H1 (cell line): ENCODE measurements at regions not wholly inside any gene's neighbourhood (a gene's known extent, or its start where the extent isn't known, plus 50 kb on each side); places are given as distances from the start of the nearest gene placed in this dataset.

Source experiments
- CTCF ChIA-PET: fragments of 300-600 bp; sonication (Branson Sonifier 250); formaldehyde crosslinking; loops from one replicate; lab custom pipeline; 2021; ENCODE audit not compliant: partially characterized antibody; lab: Charles Lee
- POLR2A ChIA-PET: fragments of 300-600 bp; sonication (Branson Sonifier 250); formaldehyde crosslinking; loops from one replicate; lab custom pipeline; 2021; ENCODE audit warnings: inconsistent platforms; ENCODE audit not compliant: partially characterized antibody; lab: Charles Lee
- DNase-seq, 2 experiments: peaks; one replicate each; pipeline versions ENCODE4 v3.0.0 to v3.0.0-alpha.2; 2010 to 2022; ENCODE audit warnings: low spot score in 2 of 2, low read depth in 1 of 2, mixed read lengths in 1 of 2
- FAIRE-seq: peaks from 2 replicates; lab custom pipeline; 2011; peaks lifted over from hg19 to GRCh38; lab: Jason Lieb, UNC
- H2AFZ ChIP-seq: 2 replicates; pipeline ENCODE4 v1.8.1; 2012; ENCODE audit warnings: low read length, inconsistent platforms
- H2AK5ac ChIP-seq: 2 replicates; pipeline ENCODE4 v1.6.1; 2013; ENCODE audit warnings: low read depth, low read length
- H2BK120ac ChIP-seq: replicated peaks from 2 replicates; pipeline ENCODE3; 2013; ENCODE audit warnings: low read depth, low read length, inconsistent platforms
- H2BK12ac ChIP-seq: 2 replicates; pipeline ENCODE4 v1.6.1; 2013; ENCODE audit warnings: low read depth, low read length
- H2BK15ac ChIP-seq: 2 replicates; pipeline ENCODE4 v1.6.1; 2013; ENCODE audit warnings: low read length
- H2BK20ac ChIP-seq: 2 replicates; pipeline ENCODE4 v1.6.1; 2013; ENCODE audit warnings: low read length
- H2BK5ac ChIP-seq: 2 replicates; pipeline ENCODE4 v1.6.1; 2013; ENCODE audit warnings: low read depth, low read length
- H3K14ac ChIP-seq: 2 replicates; pipeline ENCODE4 v1.6.1; 2013; ENCODE audit warnings: inconsistent platforms; ENCODE audit not compliant: insufficient read length
- H3K18ac ChIP-seq: 2 replicates; pipeline ENCODE4 v1.6.1; 2013; ENCODE audit warnings: low read length; ENCODE audit errors: extremely low read depth
- H3K23ac ChIP-seq: 2 replicates; pipeline ENCODE4 v1.6.1; 2013; ENCODE audit warnings: inconsistent platforms; ENCODE audit not compliant: insufficient read length
- H3K23me2 ChIP-seq: 2 replicates; pipeline ENCODE4 v1.6.1; 2013; ENCODE audit warnings: low read depth, low read length
- H3K27ac ChIP-seq: 2 replicates; pipeline ENCODE4 v1.6.1; 2011; ENCODE audit warnings: low read depth, low read length, inconsistent platforms
- H3K27me3 ChIP-seq, 4 experiments: replicated peaks in 1 of 4; 1 replicate in 1 of 4; 2 replicates in 3 of 4; pipeline versions ENCODE4 v1.6.1 to v1.8.1; 2011 to 2013; ENCODE audit warnings: low read length in 3 of 4, mild to moderate bottlenecking in 3 of 4, inconsistent platforms in 2 of 4, mixed read lengths in 2 of 4, moderate library complexity in 1 of 4; ENCODE audit not compliant: control insufficient read depth in 3 of 4, insufficient read depth in 3 of 4; ENCODE audit errors: extremely low read depth in 1 of 4
- H3K36me3 ChIP-seq, 4 experiments: 2 replicates each; pipeline versions ENCODE4 v1.6.1 to v1.8.1; 2011 to 2013; ENCODE audit warnings: mild to moderate bottlenecking in 4 of 4, low read length in 3 of 4, moderate library complexity in 2 of 4, control low read depth in 1 of 4, inconsistent platforms in 1 of 4; ENCODE audit not compliant: insufficient read depth in 4 of 4, control insufficient read depth in 2 of 4
- H3K4ac ChIP-seq: replicated peaks from 2 replicates; pipeline ENCODE3; 2013; ENCODE audit warnings: low read length, low read depth, mixed read lengths, inconsistent platforms; ENCODE audit not compliant: insufficient read length
- H3K4me1 ChIP-seq, 4 experiments: replicated peaks in 1 of 4; 1 replicate in 1 of 4; 2 replicates in 3 of 4; pipeline versions ENCODE4 v1.6.1 to v1.8.1; 2011 to 2013; ENCODE audit warnings: low read length in 3 of 4, inconsistent platforms in 2 of 4, mixed read lengths in 1 of 4; ENCODE audit not compliant: insufficient read depth in 4 of 4, control insufficient read depth in 3 of 4
- H3K4me2 ChIP-seq, 2 experiments: 2 replicates each; pipeline versions ENCODE4 v1.6.1 to v1.8.1; 2011 to 2013; ENCODE audit warnings: low read depth in 2 of 2, low read length in 2 of 2, control low read depth in 1 of 2, inconsistent platforms in 1 of 2, mild to moderate bottlenecking in 1 of 2; ENCODE audit not compliant: insufficient read depth in 1 of 2
- H3K4me3 ChIP-seq, 4 experiments: fragments of 200-600, 300-600 bp in 1 of 4; sonication (generic), shearing (Covaris generic), sonication (Bioruptor Twin) in 1 of 4; 2 replicates each; pipeline versions ENCODE4 v1.5.1 to v1.8.1; 2011 to 2016; ENCODE audit warnings: low read length in 4 of 4, low read depth in 3 of 4, control low read depth in 2 of 4, inconsistent platforms in 2 of 4, mild to moderate bottlenecking in 2 of 4, mixed read lengths in 1 of 4, moderate library complexity in 1 of 4; ENCODE audit not compliant: insufficient read depth in 2 of 4; ENCODE audit errors: extremely low read depth in 1 of 4
- H3K56ac ChIP-seq: replicated peaks from 2 replicates; pipeline ENCODE3; 2013; ENCODE audit warnings: low read depth, mild to moderate bottlenecking, mixed read lengths, low read length, inconsistent platforms; ENCODE audit not compliant: insufficient read length
- H3K79me1 ChIP-seq: 2 replicates; pipeline ENCODE4 v1.6.1; 2013; ENCODE audit warnings: low read depth, low read length, control low read depth
- H3K79me2 ChIP-seq, 2 experiments: 2 replicates each; pipeline versions ENCODE4 v1.6.1 to v1.8.1; 2012 to 2013; ENCODE audit warnings: low read length in 2 of 2, mild to moderate bottlenecking in 2 of 2, inconsistent platforms in 1 of 2; ENCODE audit not compliant: insufficient read depth in 2 of 2, control insufficient read depth in 1 of 2
- H3K9ac ChIP-seq, 4 experiments: replicated peaks in 1 of 4; 1 replicate in 1 of 4; 2 replicates in 3 of 4; pipeline versions ENCODE4 v1.6.1 to v1.8.1; 2011 to 2013; ENCODE audit warnings: low read depth in 3 of 4, low read length in 3 of 4, control low read depth in 2 of 4, mild to moderate bottlenecking in 2 of 4, moderate library complexity in 2 of 4, inconsistent platforms in 1 of 4; ENCODE audit errors: extremely low read depth in 1 of 4
- H3K9me3 ChIP-seq, 2 experiments: 2 replicates each; pipeline versions ENCODE4 v1.6.1 to v1.8.1; 2012 to 2013; ENCODE audit warnings: mild to moderate bottlenecking in 2 of 2, moderate library complexity in 2 of 2, control low read depth in 1 of 2, inconsistent platforms in 1 of 2, low read depth in 1 of 2, low read length in 1 of 2, mixed read lengths in 1 of 2; ENCODE audit not compliant: insufficient read depth in 2 of 2
- H4K20me1 ChIP-seq, 2 experiments: replicated peaks in 1 of 2; 2 replicates each; pipeline versions ENCODE3 to v1.8.1; 2011 to 2013; ENCODE audit warnings: inconsistent platforms in 2 of 2, low read length in 2 of 2, mild to moderate bottlenecking in 1 of 2; ENCODE audit not compliant: insufficient read depth in 2 of 2, control insufficient read depth in 1 of 2
- H4K5ac ChIP-seq: 2 replicates; pipeline ENCODE4 v1.6.1; 2013; ENCODE audit warnings: low read length, low read depth, mixed read lengths, inconsistent platforms; ENCODE audit not compliant: insufficient read length
- H4K8ac ChIP-seq: 2 replicates; pipeline ENCODE4 v1.8.0; 2013; ENCODE audit warnings: mild to moderate bottlenecking, moderate library complexity, low read length, inconsistent platforms; ENCODE audit not compliant: insufficient read depth; ENCODE audit errors: extremely low read depth
- H4K91ac ChIP-seq: replicated peaks from 2 replicates; pipeline ENCODE3; 2013; ENCODE audit warnings: low read length, mixed read lengths, inconsistent platforms; ENCODE audit not compliant: insufficient read length
- BRCA1 ChIP-seq: IDR thresholded peaks from 2 replicates; pipeline ENCODE4 v1.6.1; 2012; ENCODE audit warnings: low read depth, low read length, improper control_type of control experiment
- HDAC6 ChIP-seq: IDR thresholded peaks from one replicate; pipeline ENCODE4 v1.7.1; 2012; ENCODE audit warnings: low read depth, mild to moderate bottlenecking, inconsistent platforms, low read length, moderate library complexity
- MAFK ChIP-seq: IDR thresholded peaks from 2 replicates; pipeline ENCODE4 v1.6.1; 2012; ENCODE audit warnings: low read depth, mild to moderate bottlenecking, improper control_type of control experiment, low read length
- PHF8 ChIP-seq: fragments of 200-600 bp; sonication (generic); conservative IDR thresholded peaks from 2 replicates; pipeline ENCODE4 v1.7.1; 2012; ENCODE audit warnings: low read depth, mild to moderate bottlenecking, inconsistent platforms, low read length, moderate library complexity
- POU5F1 ChIP-seq: IDR thresholded peaks from 2 replicates; pipeline ENCODE4 v1.6.1; 2011; ENCODE audit warnings: low read depth, mild to moderate bottlenecking, low read length, moderate library complexity
- SIRT6 ChIP-seq: IDR thresholded peaks from one replicate; pipeline ENCODE4 v1.7.1; 2012; ENCODE audit warnings: low read length, inconsistent platforms
- SP4 ChIP-seq: IDR thresholded peaks from 2 replicates; pipeline ENCODE4 v1.6.1; 2012; ENCODE audit warnings: low read length, inconsistent platforms
- SUZ12 ChIP-seq: fragments of 200-600 bp; sonication (generic); IDR thresholded peaks from 2 replicates; pipeline ENCODE4 v1.6.1; 2012; ENCODE audit warnings: mild to moderate bottlenecking, inconsistent platforms, low read length, moderate library complexity, mixed read lengths
- YY1 ChIP-seq: IDR thresholded peaks from 2 replicates; pipeline ENCODE4 v1.6.1; 2011; ENCODE audit warnings: low read depth, mild to moderate bottlenecking, low read length
- WGBS, 2 experiments: shearing (Covaris generic) in 1 of 2; methylation state at CpG; one replicate each; pipeline versions ENCODE4 v1.1.6 to v1.1.7; 2013 to 2015; ENCODE audit warnings: low lambda C conversion rate in 2 of 2, mixed read lengths in 2 of 2, inconsistent platforms in 1 of 2, low coverage in 1 of 2, missing lambda C conversion rate in 1 of 2; ENCODE audit not compliant: insufficient replicate concordance in 2 of 2, insufficient coverage in 1 of 2, insufficient read length in 1 of 2; ENCODE audit errors: extremely low coverage in 1 of 2, missing lambda C conversion rate in 1 of 2; 5-methylcytosine and 5-hydroxymethylcytosine counted together

DNA sequence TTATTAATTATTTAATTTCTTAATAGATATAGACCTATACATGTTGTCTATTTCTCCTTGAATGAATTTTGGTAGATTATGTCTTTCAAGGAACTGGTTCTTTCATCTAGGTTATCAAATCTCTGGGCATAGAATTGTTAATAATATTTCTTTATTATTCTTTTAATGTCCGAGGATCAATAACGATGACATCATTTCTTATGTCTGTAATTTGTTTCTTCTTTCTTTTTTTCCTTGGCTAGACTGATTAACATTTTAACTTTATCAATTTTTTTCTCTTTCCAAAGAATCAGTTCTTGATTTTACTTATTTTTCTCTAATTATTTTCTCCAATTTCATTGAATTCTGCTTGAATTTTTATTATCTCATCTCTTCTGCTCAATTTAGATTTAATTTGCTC lies 156.0 kb downstream of the ISL1 start:
- no peak for DNase-seq
- no peak overlapping the region for H2BK20ac ChIP-seq
- H3K27ac ChIP-seq, result no peak overlapping the region
- no peaks in the 10 kb centered on the region for H3K79me2 ChIP-seq
- H4K8ac ChIP-seq, result no peak overlapping the region
- no peak overlapping the region for H2BK120ac ChIP-seq
- no peak overlapping the region for H3K4me2 ChIP-seq
- H3K23me2 ChIP-seq, result no peaks in the 10 kb centered on the region
- H4K20me1 ChIP-seq, result no peaks in the 10 kb centered on the region
- H2BK12ac ChIP-seq, result no peak overlapping the region
- POLR2A ChIA-PET, result no interaction called here
- H4K91ac ChIP-seq, result no peak overlapping the region
- H4K5ac ChIP-seq, result no peak overlapping the region
- no peak overlapping the region for H3K4ac ChIP-seq
- H3K4me1 ChIP-seq, result no peaks in the 10 kb centered on the region
- 98% methylated on average over 2 of the region's 2 CpGs; no CpG with 5 or more reads in 1 of the 2 experiments for WGBS, 2 experiments
- no peak overlapping the region for H2AFZ ChIP-seq
- no peaks in the 10 kb centered on the region for H3K27me3 ChIP-seq
- H3K36me3 ChIP-seq, result no peaks in the 10 kb centered on the region
- no peak overlapping the region for H2AK5ac ChIP-seq
- no peak overlapping the region for H3K23ac ChIP-seq
- no peak overlapping the region for H2BK5ac ChIP-seq
- no peak overlapping the region for H3K9ac ChIP-seq
- H3K79me1 ChIP-seq, result no peaks in the 10 kb centered on the region
- H2BK15ac ChIP-seq, result no peak overlapping the region
- no peak overlapping the region for H3K4me3 ChIP-seq
- CTCF ChIA-PET, result interaction anchor here (1.0 kb wide), 1 partner anchor 22 kb away, joined by 3 read pairs; no protein-coding TSS in a partner anchor
- H3K18ac ChIP-seq, result no peak overlapping the region
- H3K9me3 ChIP-seq, result no peaks in the 10 kb centered on the region
- FAIRE-seq, result no peak
- H3K56ac ChIP-seq, result no peak overlapping the region
- H3K14ac ChIP-seq, result no peak overlapping the region
- TF ChIP-seq POU5F1, result no peak
- no peak for TF ChIP-seq SUZ12
- no peak for TF ChIP-seq HDAC6
- no peak for TF ChIP-seq MAFK
- TF ChIP-seq PHF8, result no peak
- TF ChIP-seq SP4, result no peak
- no peak for TF ChIP-seq BRCA1
- TF ChIP-seq YY1, result no peak
- no peak for TF ChIP-seq SIRT6
